GM12875 (cell line): ENCODE measurements at regions not wholly inside any gene's neighbourhood (a gene's known extent, or its start where the extent isn't known, plus 50 kb on each side); places are given as distances from the start of the nearest gene placed in this dataset.

Experiments
- H3K4me3 ChIP-seq: one replicate; pipeline ENCODE4 v1.5.1; 2011; ENCODE audit warnings: low read depth, low read length, control low read depth
- CTCF ChIP-seq: IDR thresholded peaks from 2 replicates; pipeline ENCODE4 v1.5.1; 2011; ENCODE audit warnings: low read depth, mild to moderate bottlenecking, control low read depth, inconsistent platforms, low read length, moderate library complexity, borderline replicate concordance; ENCODE audit not compliant: insufficient read depth

DNA sequence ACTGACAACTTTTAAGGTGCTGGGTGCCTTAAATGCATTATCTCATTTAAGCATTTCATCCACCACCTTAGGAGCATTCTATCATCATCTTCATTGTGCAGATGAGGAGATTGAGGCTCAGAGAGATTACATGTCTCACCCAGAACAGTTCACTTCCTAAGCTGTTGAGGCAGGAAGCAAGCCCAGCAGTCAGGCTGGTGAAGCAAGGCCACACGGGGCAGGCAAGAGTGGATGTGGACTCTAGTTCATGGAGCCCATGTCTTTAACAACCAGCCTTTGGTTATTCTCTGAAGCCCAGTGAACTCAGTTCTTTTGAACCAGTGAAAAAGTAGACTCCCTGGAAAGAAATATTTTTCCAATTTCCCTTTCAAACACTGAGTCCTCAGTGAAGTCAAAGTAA, 294.8 kb upstream of the MGAT5 start:
- TF ChIP-seq CTCF: 0 out of 2 replicates have a peak, but pooled peaks have one; percentile 18
- H3K4me3 ChIP-seq: no peak overlapping the region

DNA sequence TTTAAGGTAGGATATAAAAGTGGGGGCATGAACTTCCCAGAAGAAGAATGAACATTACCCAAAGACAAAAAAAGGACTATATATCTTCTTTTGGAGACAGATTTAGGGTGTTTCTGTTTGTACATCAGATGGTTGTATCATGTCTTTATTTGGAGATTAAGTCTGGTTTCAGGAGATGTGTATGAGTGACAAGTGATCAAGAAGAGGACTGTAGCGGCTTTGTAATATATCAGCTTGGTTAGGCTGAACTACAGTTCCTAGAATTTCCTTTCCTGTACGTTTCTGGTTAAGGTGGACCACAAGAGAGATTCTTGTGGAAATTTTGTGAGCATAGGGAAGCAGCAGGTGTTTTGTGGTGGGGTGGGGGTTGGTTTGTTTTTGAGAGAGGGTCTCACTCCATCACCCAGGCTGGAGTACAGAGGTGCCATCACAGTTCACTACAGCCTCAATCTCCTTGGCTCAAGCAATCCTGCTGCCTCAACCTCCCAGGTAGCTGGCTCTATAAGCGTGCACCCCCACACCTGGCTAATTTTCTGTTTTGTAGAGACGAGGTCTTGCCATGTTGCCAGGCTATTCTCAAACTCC, 287.1 kb upstream of the MGAT5 start:
- no peak overlapping the region for H3K4me3 ChIP-seq
- TF ChIP-seq CTCF: no peak

DNA sequence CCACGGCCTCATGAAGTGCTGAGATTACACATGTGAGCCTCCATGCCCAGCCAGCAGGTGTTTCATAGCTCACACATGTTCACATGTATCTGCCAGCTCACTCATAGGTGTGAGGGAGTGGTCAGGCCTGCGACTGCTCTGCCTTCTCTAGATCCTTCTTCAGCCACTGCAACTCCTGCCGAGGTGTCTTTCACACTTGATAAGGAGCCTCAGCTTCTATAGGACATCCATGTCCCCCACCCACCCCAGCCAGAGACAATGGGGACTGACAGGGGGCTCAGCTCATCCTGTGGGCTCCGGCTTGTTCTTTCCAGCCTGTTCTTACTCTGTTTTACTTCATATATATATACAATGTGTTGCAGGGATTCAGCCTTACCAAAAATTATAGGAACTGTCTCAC, 286.5 kb upstream of the MGAT5 start:
- H3K4me3 ChIP-seq: no peak overlapping the region
- no peak for TF ChIP-seq CTCF

DNA sequence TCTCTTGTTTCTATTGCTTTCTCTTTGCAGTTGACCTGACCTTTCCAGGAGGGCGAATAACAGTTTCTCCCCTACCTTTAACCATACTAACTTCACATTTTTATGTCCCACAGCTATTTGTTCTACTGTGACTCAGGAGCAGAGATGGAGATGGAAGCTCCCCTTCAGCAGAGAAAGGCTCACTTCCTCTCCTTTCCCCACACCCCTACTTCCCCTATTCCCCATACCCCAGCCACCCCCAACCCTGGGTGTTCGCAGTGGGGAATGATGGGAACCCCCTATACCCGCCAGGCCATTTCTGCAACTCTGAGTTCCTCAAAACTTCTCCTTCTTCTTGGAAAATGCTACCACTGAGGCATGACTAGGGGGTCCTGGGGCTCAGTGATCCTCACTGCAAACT, 285.4 kb upstream of the MGAT5 start:
- no peak for TF ChIP-seq CTCF
- no peak overlapping the region for H3K4me3 ChIP-seq

DNA sequence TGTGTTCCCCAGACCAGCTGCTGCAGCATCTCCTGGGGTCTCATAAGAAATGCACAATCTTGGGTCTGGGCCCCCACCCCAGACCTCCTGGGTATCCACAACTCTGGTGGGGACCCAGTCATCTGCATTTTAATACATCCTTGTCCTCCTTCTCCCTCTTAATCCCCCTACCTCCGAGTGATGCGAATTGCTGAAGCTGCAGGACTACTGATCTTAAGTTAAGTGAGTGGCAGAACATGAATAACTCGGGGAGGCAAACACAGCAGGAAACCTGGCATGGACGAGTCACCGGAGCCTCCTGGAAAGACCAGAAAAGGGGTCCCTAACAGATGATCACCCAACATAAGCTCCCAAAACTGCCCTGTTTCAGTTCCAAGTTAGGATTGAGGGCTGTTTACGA, 283.2 kb upstream of the MGAT5 start:
- no peak for TF ChIP-seq CTCF
- no peak overlapping the region for H3K4me3 ChIP-seq

GRCh38 chr2:133972297-133972696, 281.6 kb upstream of the MGAT5 start:
- no peak for TF ChIP-seq CTCF
- no peak overlapping the region for H3K4me3 ChIP-seq

- TF ChIP-seq CTCF: no peak
- no peak overlapping the region for H3K4me3 ChIP-seq
Observed at GRCh38 chr2:133972786-133973185, 281.1 kb upstream of the MGAT5 start.
